ENCODE measurements at regions not wholly inside any gene's neighbourhood (a gene's known extent, or its start where the extent isn't known, plus 50 kb on each side); places are given as distances from the start of the nearest gene placed in this dataset.
"Not testable (repeated sequence)": the region's sequence is repeated elsewhere in the genome, so short reads cannot be mapped to it uniquely, and the experiment has no call there.

DNA sequence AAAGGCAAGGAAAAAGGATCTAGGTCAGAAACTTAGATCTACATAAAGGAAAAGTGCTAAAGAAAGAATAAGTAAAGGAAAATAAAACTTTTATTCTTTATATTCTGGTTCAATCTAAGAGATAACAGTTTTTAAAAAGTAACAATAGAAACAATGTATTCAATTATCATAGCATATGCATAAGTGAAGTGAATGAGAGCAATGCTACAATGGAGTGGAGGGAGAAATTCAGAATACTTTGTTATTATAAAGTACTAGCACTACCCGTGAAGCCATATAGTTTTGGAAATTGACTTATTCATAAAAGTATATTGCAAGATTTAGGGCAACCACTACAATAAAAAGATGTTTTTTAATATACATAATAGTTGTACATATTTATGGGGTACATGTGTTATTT lies 586.0 kb upstream of the MDGA2 start:
- Histone ChIP-seq H3K4me3 (ENCODE audit: low read depth, low read length, poor library complexity, severe bottlenecking) (no peak overlapping the region), H3K27me3 (replicated peaks; ENCODE audit: insufficient read depth, low read depth, low read length, poor library complexity) (no peaks in the 10 kb centered on the region), H3K4me1 (ENCODE audit: insufficient read depth, low read length, poor library complexity, severe bottlenecking) (no peaks in the 10 kb centered on the region), H3K36me3 (ENCODE audit: insufficient read depth, low read length, poor library complexity, severe bottlenecking) (no peaks in the 10 kb centered on the region), H3K9me3 (ENCODE audit: low read depth, low read length, poor library complexity, severe bottlenecking) (no peaks in the 10 kb centered on the region), H3K27ac (ENCODE audit: low read depth, low read length, poor library complexity, severe bottlenecking) (no peak overlapping the region)
- intact Hi-C loops (cut with micrococcal nuclease; ENCODE audit: unreplicated experiment) = no loop called here
- TF ChIP-seq CTCF (conservative IDR thresholded peaks at IDR 0.05; ENCODE audit: low read depth, low read length) = no peak
- TF ChIP-seq EZH2 (IDR thresholded peaks at IDR 0.05; ENCODE audit: borderline replicate concordance, low read depth, low read length, poor library complexity, severe bottlenecking) = no peak
- ChIA-PET POLR2A (ENCODE audit: low non-redundant PET) (no interaction called here), CTCF (no interaction called here)
- BruUV-seq (replicated peaks) = no TSS peak
- no peak for DNase-seq (ENCODE audit: low spot score)

DNA sequence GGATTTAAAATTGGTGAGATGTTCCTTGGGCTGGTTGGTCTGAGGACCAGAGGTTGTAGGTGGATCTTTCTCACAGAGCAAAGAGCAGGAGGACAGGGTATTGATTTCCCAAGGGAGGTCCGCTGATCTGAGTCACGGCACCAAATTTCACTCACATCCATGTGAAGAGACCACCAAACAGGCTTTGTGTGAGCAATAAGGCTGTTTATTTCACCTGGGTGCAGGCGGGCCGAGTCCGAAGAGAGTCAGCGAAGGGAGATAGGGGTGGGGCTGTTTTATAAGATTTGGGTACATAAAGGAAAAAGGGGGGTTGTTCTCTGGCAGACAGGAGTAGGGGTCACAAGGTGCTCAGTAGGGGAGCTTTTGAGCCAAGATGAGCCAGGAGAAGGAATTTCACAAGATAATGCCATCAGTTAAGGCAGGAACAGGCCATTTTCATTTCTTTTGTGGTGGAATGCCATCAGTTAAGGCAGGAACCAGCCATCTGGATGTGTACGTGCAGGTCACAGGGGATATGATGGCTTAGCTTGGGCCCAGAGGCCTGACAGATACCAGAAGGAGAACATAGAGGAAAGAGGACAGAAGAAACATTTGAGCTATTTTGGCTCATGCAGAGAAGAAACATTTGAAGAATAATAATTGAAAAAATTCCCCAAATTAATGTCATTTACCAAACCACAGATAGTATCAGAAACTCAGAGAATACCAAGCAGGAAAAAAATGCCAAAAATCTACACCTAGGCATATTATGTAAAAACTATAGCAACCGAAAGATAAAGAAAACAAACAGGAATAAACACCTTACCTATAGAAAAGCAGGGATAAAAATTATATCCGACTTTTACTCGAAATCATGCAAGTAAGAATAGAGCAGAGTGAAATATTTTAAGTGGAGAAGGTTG lies 585.2 kb upstream of the MDGA2 start:
- H3K4me3 ChIP-seq (ENCODE audit: low read depth, low read length, poor library complexity, severe bottlenecking); H3K9me3 ChIP-seq (ENCODE audit: low read depth, low read length, poor library complexity, severe bottlenecking); DNase-seq (ENCODE audit: low spot score); H3K27me3 ChIP-seq (replicated peaks; ENCODE audit: insufficient read depth, low read depth, low read length, poor library complexity); CTCF ChIA-PET; H3K36me3 ChIP-seq (ENCODE audit: insufficient read depth, low read length, poor library complexity, severe bottlenecking); H3K27ac ChIP-seq (ENCODE audit: low read depth, low read length, poor library complexity, severe bottlenecking); intact Hi-C loops (cut with micrococcal nuclease; ENCODE audit: unreplicated experiment); BruUV-seq (replicated peaks); H3K4me1 ChIP-seq (ENCODE audit: insufficient read depth, low read length, poor library complexity, severe bottlenecking); POLR2A ChIA-PET (ENCODE audit: low non-redundant PET): not testable (repeated sequence)

DNA sequence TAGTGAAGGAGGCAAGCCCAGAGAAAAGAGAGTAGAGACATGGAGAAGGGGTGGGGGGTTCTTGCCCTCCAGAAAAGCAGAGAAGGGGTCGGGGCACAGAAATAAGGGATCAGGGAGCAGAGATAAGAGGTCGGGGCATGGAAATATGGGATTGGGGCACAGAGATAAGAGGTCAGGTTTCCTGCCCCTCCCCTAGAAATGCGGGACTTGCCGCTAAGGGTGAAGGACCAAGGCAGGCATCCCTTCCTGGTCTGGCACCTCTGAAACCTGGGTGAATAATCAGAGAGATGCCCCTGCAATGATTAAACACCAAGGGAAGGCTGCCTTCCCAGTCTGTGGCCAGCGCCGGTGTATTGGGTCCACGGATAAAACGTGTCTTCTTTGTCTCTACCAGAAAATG lies 584.5 kb upstream of the MDGA2 start:
- POLR2A ChIA-PET (ENCODE audit: low non-redundant PET); H3K4me1 ChIP-seq (ENCODE audit: insufficient read depth, low read length, poor library complexity, severe bottlenecking); DNase-seq (ENCODE audit: low spot score); H3K4me3 ChIP-seq (ENCODE audit: low read depth, low read length, poor library complexity, severe bottlenecking); CTCF ChIA-PET; H3K27ac ChIP-seq (ENCODE audit: low read depth, low read length, poor library complexity, severe bottlenecking); H3K27me3 ChIP-seq (replicated peaks; ENCODE audit: insufficient read depth, low read depth, low read length, poor library complexity); H3K9me3 ChIP-seq (ENCODE audit: low read depth, low read length, poor library complexity, severe bottlenecking); H3K36me3 ChIP-seq (ENCODE audit: insufficient read depth, low read length, poor library complexity, severe bottlenecking); BruUV-seq (replicated peaks); intact Hi-C loops (cut with micrococcal nuclease; ENCODE audit: unreplicated experiment): not testable (repeated sequence)

- H3K27me3 ChIP-seq (replicated peaks; ENCODE audit: insufficient read depth, low read depth, low read length, poor library complexity); H3K4me3 ChIP-seq (ENCODE audit: low read depth, low read length, poor library complexity, severe bottlenecking); H3K4me1 ChIP-seq (ENCODE audit: insufficient read depth, low read length, poor library complexity, severe bottlenecking); DNase-seq (ENCODE audit: low spot score); H3K9me3 ChIP-seq (ENCODE audit: low read depth, low read length, poor library complexity, severe bottlenecking); BruUV-seq (replicated peaks); intact Hi-C loops (cut with micrococcal nuclease; ENCODE audit: unreplicated experiment); H3K27ac ChIP-seq (ENCODE audit: low read depth, low read length, poor library complexity, severe bottlenecking); H3K36me3 ChIP-seq (ENCODE audit: insufficient read depth, low read length, poor library complexity, severe bottlenecking); CTCF ChIA-PET; POLR2A ChIA-PET (ENCODE audit: low non-redundant PET): not testable (repeated sequence)
Observed at GRCh38 chr14:48259232-48259631, 583.8 kb upstream of the MDGA2 start.

DNA sequence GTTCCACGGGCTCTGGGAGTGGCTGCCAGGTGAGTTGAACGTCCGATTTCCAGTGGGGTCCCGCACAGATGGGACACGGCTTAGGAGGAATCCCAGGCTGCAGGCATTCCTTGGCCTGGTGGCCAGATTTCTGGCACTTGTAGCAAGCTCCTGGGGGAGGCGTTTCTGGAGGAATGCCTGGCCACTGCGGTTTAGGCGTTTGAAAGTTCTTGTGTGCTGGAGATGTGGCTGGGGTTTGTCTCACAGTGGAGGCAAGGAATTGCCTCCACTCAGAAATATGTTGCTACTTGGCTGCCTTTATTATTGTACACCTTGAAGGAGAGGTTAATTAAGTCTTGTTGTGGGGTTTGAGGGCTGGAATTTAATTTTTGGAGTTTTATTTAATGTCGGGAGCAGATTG lies 583.3 kb upstream of the MDGA2 start:
- POLR2A ChIA-PET (ENCODE audit: low non-redundant PET); H3K4me1 ChIP-seq (ENCODE audit: insufficient read depth, low read length, poor library complexity, severe bottlenecking); CTCF ChIA-PET; H3K4me3 ChIP-seq (ENCODE audit: low read depth, low read length, poor library complexity, severe bottlenecking); DNase-seq (ENCODE audit: low spot score); BruUV-seq (replicated peaks); H3K36me3 ChIP-seq (ENCODE audit: insufficient read depth, low read length, poor library complexity, severe bottlenecking); H3K9me3 ChIP-seq (ENCODE audit: low read depth, low read length, poor library complexity, severe bottlenecking); H3K27ac ChIP-seq (ENCODE audit: low read depth, low read length, poor library complexity, severe bottlenecking); H3K27me3 ChIP-seq (replicated peaks; ENCODE audit: insufficient read depth, low read depth, low read length, poor library complexity); intact Hi-C loops (cut with micrococcal nuclease; ENCODE audit: unreplicated experiment): not testable (repeated sequence)
